Neural cell (in vitro differentiated cells): ENCODE measurements at regions not wholly inside any gene's neighbourhood (a gene's known extent, or its start where the extent isn't known, plus 50 kb on each side); places are given as distances from the start of the nearest gene placed in this dataset.

Source experiments
- H2AFZ ChIP-seq: fragments of 200-600, 300-800 bp; sonication (generic), shearing (Covaris generic); 2 replicates; pipeline ENCODE4 v1.6.0; 2014; ENCODE audit warnings: low read depth, mild to moderate bottlenecking, antibody characterized with exemption, low read length, moderate library complexity
- H3F3A ChIP-seq: fragments of 200-600 bp; shearing (Covaris generic); 2 replicates; pipeline ENCODE4 v1.6.1; 2016; ENCODE audit warnings: mild to moderate bottlenecking, moderate library complexity, mixed read lengths, antibody characterized with exemption, low read length; ENCODE audit not compliant: insufficient read depth, poor library complexity, severe bottlenecking
- H3K27ac ChIP-seq: fragments of 200-600, 300-800 bp; sonication (generic), shearing (Covaris generic); 2 replicates; pipeline ENCODE4 v1.5.1; 2014; ENCODE audit warnings: mild to moderate bottlenecking, low read length, moderate library complexity
- H3K27me3 ChIP-seq: fragments of 300-800, 200-600 bp; sonication (generic), shearing (Covaris generic); 2 replicates; pipeline ENCODE4 v1.6.0; 2014; ENCODE audit warnings: mild to moderate bottlenecking, low read depth, low read length, moderate library complexity; ENCODE audit not compliant: insufficient read depth
- H3K36me3 ChIP-seq: fragments of 300-800, 200-600 bp; sonication (generic), shearing (Covaris generic); 2 replicates; pipeline ENCODE4 v1.5.1; 2014; ENCODE audit warnings: mild to moderate bottlenecking, antibody characterized with exemption, low read length, moderate library complexity; ENCODE audit not compliant: insufficient read depth
- H3K4me2 ChIP-seq: fragments of 300-800, 200-600 bp; sonication (generic), shearing (Covaris generic); 2 replicates; pipeline ENCODE4 v1.6.0; 2014; ENCODE audit warnings: mild to moderate bottlenecking, low read length
- H3K4me3 ChIP-seq: fragments of 300-800, 200-600 bp; sonication (generic), shearing (Covaris generic); 2 replicates; pipeline ENCODE4 v1.5.1; 2014; ENCODE audit warnings: mild to moderate bottlenecking, low read length, moderate library complexity
- H3K79me2 ChIP-seq: fragments of 200-600 bp; shearing (Covaris generic); replicated peaks from 2 replicates; pipeline ENCODE4 v1.6.0; 2014; ENCODE audit warnings: mild to moderate bottlenecking, low read length, moderate library complexity; ENCODE audit not compliant: insufficient read depth
- H3K9ac ChIP-seq: fragments of 300-800, 200-600 bp; sonication (generic), shearing (Covaris generic); 2 replicates; pipeline ENCODE4 v1.6.1; 2016; ENCODE audit warnings: mild to moderate bottlenecking, low read length, mixed read lengths
- H3K9me2 ChIP-seq: fragments of 200-600 bp; shearing (Covaris generic); 2 replicates; pipeline ENCODE4 v1.6.1; 2016; ENCODE audit warnings: mild to moderate bottlenecking, low read length, mixed read lengths; ENCODE audit not compliant: insufficient read depth
- H3K9me3 ChIP-seq: fragments of 200-600, 300-800 bp; sonication (generic), shearing (Covaris generic); 2 replicates; pipeline ENCODE4 v1.6.1; 2016; ENCODE audit warnings: mild to moderate bottlenecking, mixed run types, low read length, moderate library complexity, mixed read lengths
- H4K20me1 ChIP-seq: fragments of 200-600 bp; shearing (Covaris generic); 2 replicates; pipeline ENCODE4 v1.6.1; 2016; ENCODE audit warnings: mild to moderate bottlenecking, mixed run types; ENCODE audit not compliant: insufficient read depth
- CTCF ChIP-seq: fragments of 450-650 bp; IDR thresholded peaks from 2 replicates; pipeline ENCODE4 v1.5.1; 2014; ENCODE audit warnings: antibody characterized with exemption, mild to moderate bottlenecking, moderate library complexity; ENCODE audit not compliant: poor library complexity, severe bottlenecking
- EP300 ChIP-seq: fragments of 450-650 bp; conservative IDR thresholded peaks from 2 replicates; pipeline ENCODE4 v1.6.1; 2014; ENCODE audit warnings: antibody characterized with exemption, mild to moderate bottlenecking, moderate library complexity; ENCODE audit not compliant: poor library complexity, severe bottlenecking
- EZH2 ChIP-seq: fragments of 200-600, 300-800 bp; shearing (Covaris generic), sonication (generic); IDR thresholded peaks from 2 replicates; pipeline ENCODE4 v1.6.1; 2014; ENCODE audit warnings: antibody characterized with exemption, low read length, borderline replicate concordance, mild to moderate bottlenecking; ENCODE audit not compliant: insufficient read depth, poor library complexity, severe bottlenecking
- MXI1 ChIP-seq: fragments of 450-650 bp; conservative IDR thresholded peaks from 2 replicates; pipeline ENCODE4 v1.6.1; 2014; ENCODE audit warnings: antibody characterized with exemption, mild to moderate bottlenecking; ENCODE audit not compliant: poor library complexity, severe bottlenecking
- POLR2AphosphoS5 ChIP-seq: IDR thresholded peaks from 2 replicates; pipeline ENCODE4 v1.6.1; 2012
- RAD21 ChIP-seq: fragments of 450-650 bp; conservative IDR thresholded peaks from 2 replicates; pipeline ENCODE4 v1.6.1; 2014; ENCODE audit warnings: antibody characterized with exemption, mild to moderate bottlenecking, moderate library complexity
- SMC3 ChIP-seq: fragments of 450-650 bp; conservative IDR thresholded peaks from 2 replicates; pipeline ENCODE4 v1.6.1; 2014; ENCODE audit warnings: antibody characterized with exemption, mild to moderate bottlenecking, moderate library complexity; ENCODE audit not compliant: poor library complexity
- TAF1 ChIP-seq: IDR thresholded peaks from 2 replicates; pipeline ENCODE4 v1.6.1; 2012; ENCODE audit warnings: low read depth
- TF ChIP-seq, protein P1 (sequence below): IDR thresholded peaks from 2 replicates; pipeline ENCODE4 v1.6.1; 2012; ENCODE audit warnings: borderline replicate concordance

DNA sequence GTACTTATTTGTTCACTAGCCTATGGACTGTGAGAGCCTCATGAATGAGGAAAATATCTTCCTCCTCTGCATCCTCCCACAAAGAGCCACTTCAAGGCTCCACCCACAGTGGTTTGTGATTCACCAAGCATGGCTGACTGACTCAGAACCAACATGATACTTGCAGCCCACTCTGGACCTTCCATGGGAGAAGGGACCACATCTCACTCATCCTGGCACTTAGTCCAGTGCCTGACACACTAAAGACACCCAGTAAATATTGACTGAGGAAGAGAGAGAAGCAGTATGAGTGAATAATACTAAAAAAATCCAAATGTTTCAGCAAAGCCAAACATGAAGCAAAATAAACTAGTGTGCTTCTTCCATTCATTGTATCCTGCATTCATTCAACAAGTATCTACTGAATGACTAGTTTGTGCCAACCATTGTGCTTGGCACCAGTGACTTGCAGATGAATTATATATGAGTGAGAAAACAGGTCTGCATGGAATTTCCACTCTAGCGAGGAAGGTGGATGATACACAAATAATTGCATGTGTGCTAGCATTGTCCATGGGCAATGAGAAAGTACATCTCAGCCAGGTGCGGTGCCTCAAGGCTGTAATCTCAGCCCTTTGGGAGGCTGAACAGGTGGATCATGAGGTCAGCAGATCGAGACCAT is 54.9 kb upstream of the BLID start:
- Histone ChIP-seq H3F3A (no peaks in the 10 kb centered on the region), H3K9me2 (no peaks in the 10 kb centered on the region), H4K20me1 (no peaks in the 10 kb centered on the region), H3K79me2 (no peaks in the 10 kb centered on the region), H3K4me2 (no peak overlapping the region), H3K36me3 (no peaks in the 10 kb centered on the region), H2AFZ (no peak overlapping the region), H3K9ac (no peak overlapping the region), H3K4me3 (no peak overlapping the region), H3K27ac (no peak overlapping the region), H3K27me3 (no peaks in the 10 kb centered on the region), H3K9me3 (no peaks in the 10 kb centered on the region)
- no peak for TF ChIP-seq TAF1
- TF ChIP-seq, protein P1, sequence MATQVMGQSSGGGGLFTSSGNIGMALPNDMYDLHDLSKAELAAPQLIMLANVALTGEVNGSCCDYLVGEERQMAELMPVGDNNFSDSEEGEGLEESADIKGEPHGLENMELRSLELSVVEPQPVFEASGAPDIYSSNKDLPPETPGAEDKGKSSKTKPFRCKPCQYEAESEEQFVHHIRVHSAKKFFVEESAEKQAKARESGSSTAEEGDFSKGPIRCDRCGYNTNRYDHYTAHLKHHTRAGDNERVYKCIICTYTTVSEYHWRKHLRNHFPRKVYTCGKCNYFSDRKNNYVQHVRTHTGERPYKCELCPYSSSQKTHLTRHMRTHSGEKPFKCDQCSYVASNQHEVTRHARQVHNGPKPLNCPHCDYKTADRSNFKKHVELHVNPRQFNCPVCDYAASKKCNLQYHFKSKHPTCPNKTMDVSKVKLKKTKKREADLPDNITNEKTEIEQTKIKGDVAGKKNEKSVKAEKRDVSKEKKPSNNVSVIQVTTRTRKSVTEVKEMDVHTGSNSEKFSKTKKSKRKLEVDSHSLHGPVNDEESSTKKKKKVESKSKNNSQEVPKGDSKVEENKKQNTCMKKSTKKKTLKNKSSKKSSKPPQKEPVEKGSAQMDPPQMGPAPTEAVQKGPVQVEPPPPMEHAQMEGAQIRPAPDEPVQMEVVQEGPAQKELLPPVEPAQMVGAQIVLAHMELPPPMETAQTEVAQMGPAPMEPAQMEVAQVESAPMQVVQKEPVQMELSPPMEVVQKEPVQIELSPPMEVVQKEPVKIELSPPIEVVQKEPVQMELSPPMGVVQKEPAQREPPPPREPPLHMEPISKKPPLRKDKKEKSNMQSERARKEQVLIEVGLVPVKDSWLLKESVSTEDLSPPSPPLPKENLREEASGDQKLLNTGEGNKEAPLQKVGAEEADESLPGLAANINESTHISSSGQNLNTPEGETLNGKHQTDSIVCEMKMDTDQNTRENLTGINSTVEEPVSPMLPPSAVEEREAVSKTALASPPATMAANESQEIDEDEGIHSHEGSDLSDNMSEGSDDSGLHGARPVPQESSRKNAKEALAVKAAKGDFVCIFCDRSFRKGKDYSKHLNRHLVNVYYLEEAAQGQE, result no peak
- no peak for TF ChIP-seq POLR2AphosphoS5
- TF ChIP-seq RAD21, result no peak
- TF ChIP-seq EP300, result no peak
- no peak for TF ChIP-seq EZH2
- TF ChIP-seq MXI1, result no peak
- no peak for TF ChIP-seq CTCF
- TF ChIP-seq SMC3, result no peak

DNA sequence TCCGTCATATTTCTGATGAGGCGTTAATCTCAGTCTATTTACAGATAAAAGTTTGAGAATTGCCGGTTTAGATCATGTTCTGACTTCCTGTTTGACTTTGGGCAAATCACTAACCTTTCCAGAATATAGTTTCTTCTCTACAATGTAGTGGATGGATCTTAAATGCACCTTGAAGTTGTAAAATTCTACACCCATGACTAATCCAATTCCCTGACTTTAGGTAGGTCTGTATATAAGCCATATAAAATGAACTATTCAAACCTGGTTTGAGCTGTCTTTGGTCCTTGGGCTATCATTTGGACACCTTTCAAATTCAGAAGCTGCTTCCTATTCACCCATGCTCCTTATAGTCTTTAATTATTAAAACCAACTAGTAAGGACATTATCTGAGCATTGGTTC is 52.2 kb upstream of the BLID start:
- Histone ChIP-seq H2AFZ (no peak overlapping the region), H3F3A (no peaks in the 10 kb centered on the region), H3K27me3 (no peaks in the 10 kb centered on the region), H4K20me1 (no peaks in the 10 kb centered on the region), H3K4me3 (no peak overlapping the region), H3K9ac (no peak overlapping the region), H3K4me2 (no peak overlapping the region), H3K27ac (no peak overlapping the region), H3K36me3 (no peaks in the 10 kb centered on the region), H3K79me2 (no peaks in the 10 kb centered on the region), H3K9me2 (no peaks in the 10 kb centered on the region), H3K9me3 (no peaks in the 10 kb centered on the region)
- TF ChIP-seq, protein P1, result no peak
- TF ChIP-seq TAF1, result no peak
- no peak for TF ChIP-seq CTCF
- no peak for TF ChIP-seq MXI1
- TF ChIP-seq EP300, result no peak
- no peak for TF ChIP-seq SMC3
- TF ChIP-seq POLR2AphosphoS5, result no peak
- TF ChIP-seq RAD21, result no peak
- no peak for TF ChIP-seq EZH2
